Body of pancreas (tissue), 4 donors: ENCODE measurements at regions not wholly inside any gene's neighbourhood (a gene's known extent, or its start where the extent isn't known, plus 50 kb on each side); places are given as distances from the start of the nearest gene placed in this dataset.

Experiments used
- POLR2A ChIP-seq, 3 donors: fragments of 450-650 bp; IDR thresholded peaks; one replicate each; pipeline ENCODE4 v1.6.1; 2016; ENCODE audit warnings: antibody characterized with exemption in 3 of 3, mild to moderate bottlenecking in 2 of 3
- TF ChIP-seq, protein P1 (sequence below), 7 experiments: fragments of 450-650 bp in 4 of 7; fragments of 200-600 bp in 3 of 7; sonication (generic) in 3 of 7; IDR thresholded peaks; one replicate each; pipeline ENCODE4 v1.5.1; 2016 to 2019; ENCODE audit warnings: antibody characterized with exemption in 7 of 7

DNA sequence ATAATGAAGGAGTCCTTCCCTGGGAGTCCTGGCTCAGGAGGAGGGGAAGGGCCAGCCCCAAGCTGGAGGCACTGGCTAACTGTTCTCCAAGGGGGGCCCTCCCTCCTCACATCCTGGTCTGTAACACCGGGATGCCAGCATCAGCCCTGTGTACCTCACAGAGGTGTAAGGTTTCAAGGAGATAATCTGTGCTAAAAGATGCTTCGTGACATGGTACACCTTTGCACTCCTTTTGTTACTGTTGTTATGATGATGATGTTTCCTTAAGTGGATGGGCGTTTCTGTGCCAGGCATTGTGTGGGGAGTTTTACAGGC lies 236.7 kb upstream of the TNRC6C start:
- TF ChIP-seq, protein P1, sequence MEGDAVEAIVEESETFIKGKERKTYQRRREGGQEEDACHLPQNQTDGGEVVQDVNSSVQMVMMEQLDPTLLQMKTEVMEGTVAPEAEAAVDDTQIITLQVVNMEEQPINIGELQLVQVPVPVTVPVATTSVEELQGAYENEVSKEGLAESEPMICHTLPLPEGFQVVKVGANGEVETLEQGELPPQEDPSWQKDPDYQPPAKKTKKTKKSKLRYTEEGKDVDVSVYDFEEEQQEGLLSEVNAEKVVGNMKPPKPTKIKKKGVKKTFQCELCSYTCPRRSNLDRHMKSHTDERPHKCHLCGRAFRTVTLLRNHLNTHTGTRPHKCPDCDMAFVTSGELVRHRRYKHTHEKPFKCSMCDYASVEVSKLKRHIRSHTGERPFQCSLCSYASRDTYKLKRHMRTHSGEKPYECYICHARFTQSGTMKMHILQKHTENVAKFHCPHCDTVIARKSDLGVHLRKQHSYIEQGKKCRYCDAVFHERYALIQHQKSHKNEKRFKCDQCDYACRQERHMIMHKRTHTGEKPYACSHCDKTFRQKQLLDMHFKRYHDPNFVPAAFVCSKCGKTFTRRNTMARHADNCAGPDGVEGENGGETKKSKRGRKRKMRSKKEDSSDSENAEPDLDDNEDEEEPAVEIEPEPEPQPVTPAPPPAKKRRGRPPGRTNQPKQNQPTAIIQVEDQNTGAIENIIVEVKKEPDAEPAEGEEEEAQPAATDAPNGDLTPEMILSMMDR (IDR thresholded peaks at IDR 0.05), result no peak
- no peak for TF ChIP-seq POLR2A (IDR thresholded peaks at IDR 0.05)
